ENCODE measurements at regions not wholly inside any gene's neighbourhood (a gene's known extent, or its start where the extent isn't known, plus 50 kb on each side); places are given as distances from the start of the nearest gene placed in this dataset.

DNA sequence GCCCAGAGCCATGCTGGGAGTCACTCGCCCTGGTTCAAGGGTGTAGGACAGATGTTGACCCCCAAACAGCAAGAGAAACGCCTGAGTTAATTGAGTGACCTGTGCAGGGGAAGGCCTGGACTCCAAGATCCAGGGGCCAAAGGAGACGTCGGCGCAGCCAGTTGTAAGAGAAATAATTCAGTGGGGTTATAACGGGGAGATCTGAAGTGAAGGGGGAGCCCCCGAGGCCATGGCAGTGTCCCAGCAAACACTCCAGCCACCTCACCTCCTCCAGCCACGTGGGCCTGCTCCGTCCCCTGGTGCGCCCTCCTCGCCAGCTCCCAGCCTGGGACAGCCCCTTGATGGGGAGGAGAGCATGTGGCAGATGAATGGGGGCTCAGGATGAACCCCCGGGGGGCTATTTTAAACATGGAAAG, 130.7 kb upstream of the GPC1 start:
- H3K36me3 ChIP-seq (ENCODE audit: control insufficient read depth, insufficient read depth, low read length): no peaks in the 10 kb centered on the region
- H2AK9ac ChIP-seq (replicated peaks; ENCODE audit: low read depth, low read length, poor library complexity): no peak overlapping the region
- TF ChIP-seq, protein P1, sequence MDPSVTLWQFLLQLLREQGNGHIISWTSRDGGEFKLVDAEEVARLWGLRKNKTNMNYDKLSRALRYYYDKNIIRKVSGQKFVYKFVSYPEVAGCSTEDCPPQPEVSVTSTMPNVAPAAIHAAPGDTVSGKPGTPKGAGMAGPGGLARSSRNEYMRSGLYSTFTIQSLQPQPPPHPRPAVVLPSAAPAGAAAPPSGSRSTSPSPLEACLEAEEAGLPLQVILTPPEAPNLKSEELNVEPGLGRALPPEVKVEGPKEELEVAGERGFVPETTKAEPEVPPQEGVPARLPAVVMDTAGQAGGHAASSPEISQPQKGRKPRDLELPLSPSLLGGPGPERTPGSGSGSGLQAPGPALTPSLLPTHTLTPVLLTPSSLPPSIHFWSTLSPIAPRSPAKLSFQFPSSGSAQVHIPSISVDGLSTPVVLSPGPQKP (IDR thresholded peaks at IDR 0.05; ENCODE audit: borderline replicate concordance, low read depth, low read length): no peak
- TF ChIP-seq SMC3 (IDR thresholded peaks at IDR 0.05; ENCODE audit: low read depth, low read length) (no peak), RCOR1 (IDR thresholded peaks at IDR 0.05; ENCODE audit: insufficient replicate concordance, low read length) (no peak), RFX5 (IDR thresholded peaks at IDR 0.05; ENCODE audit: low read depth, low read length) (no peak), MAZ (IDR thresholded peaks at IDR 0.05; ENCODE audit: borderline replicate concordance, low read depth, low read length) (no peak), CEBPB (IDR thresholded peaks at IDR 0.05; ENCODE audit: low read depth, low read length) (no peak), CHD1 (IDR thresholded peaks at IDR 0.05; ENCODE audit: low read depth, low read length) (no peak), FOS (IDR thresholded peaks at IDR 0.05; ENCODE audit: low read depth, low read length) (no peak), MXI1 (IDR thresholded peaks at IDR 0.05; ENCODE audit: borderline replicate concordance, low read depth, low read length) (no peak), MAFK (IDR thresholded peaks at IDR 0.05; ENCODE audit: low read depth, low read length) (no peak), RAD21 (IDR thresholded peaks at IDR 0.05; ENCODE audit: low read length) (no peak), BHLHE40 (IDR thresholded peaks at IDR 0.05; ENCODE audit: low read depth, low read length) (no peak), POLR2A (IDR thresholded peaks at IDR 0.05; ENCODE audit: low read depth, low read length) (no peak)
- TF ChIP-seq, protein P2, sequence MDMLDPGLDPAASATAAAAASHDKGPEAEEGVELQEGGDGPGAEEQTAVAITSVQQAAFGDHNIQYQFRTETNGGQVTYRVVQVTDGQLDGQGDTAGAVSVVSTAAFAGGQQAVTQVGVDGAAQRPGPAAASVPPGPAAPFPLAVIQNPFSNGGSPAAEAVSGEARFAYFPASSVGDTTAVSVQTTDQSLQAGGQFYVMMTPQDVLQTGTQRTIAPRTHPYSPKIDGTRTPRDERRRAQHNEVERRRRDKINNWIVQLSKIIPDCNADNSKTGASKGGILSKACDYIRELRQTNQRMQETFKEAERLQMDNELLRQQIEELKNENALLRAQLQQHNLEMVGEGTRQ (IDR thresholded peaks at IDR 0.05; ENCODE audit: low read depth, low read length): no peak
- TF ChIP-seq, protein P3, sequence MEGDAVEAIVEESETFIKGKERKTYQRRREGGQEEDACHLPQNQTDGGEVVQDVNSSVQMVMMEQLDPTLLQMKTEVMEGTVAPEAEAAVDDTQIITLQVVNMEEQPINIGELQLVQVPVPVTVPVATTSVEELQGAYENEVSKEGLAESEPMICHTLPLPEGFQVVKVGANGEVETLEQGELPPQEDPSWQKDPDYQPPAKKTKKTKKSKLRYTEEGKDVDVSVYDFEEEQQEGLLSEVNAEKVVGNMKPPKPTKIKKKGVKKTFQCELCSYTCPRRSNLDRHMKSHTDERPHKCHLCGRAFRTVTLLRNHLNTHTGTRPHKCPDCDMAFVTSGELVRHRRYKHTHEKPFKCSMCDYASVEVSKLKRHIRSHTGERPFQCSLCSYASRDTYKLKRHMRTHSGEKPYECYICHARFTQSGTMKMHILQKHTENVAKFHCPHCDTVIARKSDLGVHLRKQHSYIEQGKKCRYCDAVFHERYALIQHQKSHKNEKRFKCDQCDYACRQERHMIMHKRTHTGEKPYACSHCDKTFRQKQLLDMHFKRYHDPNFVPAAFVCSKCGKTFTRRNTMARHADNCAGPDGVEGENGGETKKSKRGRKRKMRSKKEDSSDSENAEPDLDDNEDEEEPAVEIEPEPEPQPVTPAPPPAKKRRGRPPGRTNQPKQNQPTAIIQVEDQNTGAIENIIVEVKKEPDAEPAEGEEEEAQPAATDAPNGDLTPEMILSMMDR (conservative IDR thresholded peaks at IDR 0.05; ENCODE audit: low read depth, low read length): no peak
- intact Hi-C loops (cut with micrococcal nuclease) (no loop called here), in situ Hi-C loops (cut with MboI; ENCODE audit: low sequenced_read_pairs) (no loop called here), dilution Hi-C loops (cut with HindIII; ENCODE audit: low sequenced_read_pairs, unreplicated experiment) (no loop called here)
- H2BK120ac ChIP-seq (ENCODE audit: low read depth, low read length): no peak overlapping the region
- H3K14ac ChIP-seq (replicated peaks; ENCODE audit: low read depth, low read length): no peak overlapping the region
- no peak overlapping the region for H3K4me2 ChIP-seq (ENCODE audit: low read depth, low read length)
- no peak overlapping the region for H3K56ac ChIP-seq (ENCODE audit: extremely low read depth, insufficient read depth, low read length)
- peaks cover 23% of the 10 kb centered on the region for H3K27me3 ChIP-seq (ENCODE audit: control insufficient read depth, insufficient read depth, low read length)
- H2BK15ac ChIP-seq (ENCODE audit: low read depth, low read length): no peak overlapping the region
- WGBS, 2 experiments (ENCODE audit: extremely low coverage in 2 of 2, insufficient read length in 1 of 2): no CpG with 5 or more reads among the region's 12 CpGs
- no peaks in the 10 kb centered on the region for H3K4me1 ChIP-seq (ENCODE audit: control insufficient read depth, insufficient read depth, low read length)
- no peak overlapping the region for H2BK20ac ChIP-seq (ENCODE audit: low read depth, low read length)
- CTCF ChIA-PET: no interaction called here
- POLR2A ChIA-PET (ENCODE audit: unreplicated experiment): no interaction called here
- no TSS peak for BruUV-seq (replicated peaks)
- ATAC-seq (ENCODE audit: low read depth) (no peak), DNase-seq (no peak)
- H3K79me1 ChIP-seq (ENCODE audit: low read depth in 1 of 2, low read length in 2 of 2): no peaks in the 10 kb centered on the region
- no peak overlapping the region for H4K5ac ChIP-seq (ENCODE audit: low read depth, low read length)
- no peak overlapping the region for H2BK5ac ChIP-seq (ENCODE audit: low read depth, low read length, poor library complexity, severe bottlenecking)
- no peak overlapping the region for H4K8ac ChIP-seq (ENCODE audit: low read depth in 2 of 2, low read length in 2 of 2)
- no peak overlapping the region for H3K23ac ChIP-seq (ENCODE audit: low read depth, low read length)
- H3K9ac ChIP-seq (ENCODE audit: low read depth, low read length): no peak overlapping the region
- H4K20me1 ChIP-seq (ENCODE audit: insufficient read depth, low read length): no peaks in the 10 kb centered on the region
- no peak overlapping the region for H3K4ac ChIP-seq (ENCODE audit: low read depth, low read length)
- no peak overlapping the region for H3K18ac ChIP-seq (ENCODE audit: low read depth, low read length)
- no peak overlapping the region for H4K91ac ChIP-seq (ENCODE audit: insufficient read depth, low read depth, low read length)
- H3K9me1 ChIP-seq (ENCODE audit: insufficient read depth, low read length): peaks cover 6% of the 10 kb centered on the region
- no peaks in the 10 kb centered on the region for H3K9me3 ChIP-seq (ENCODE audit: control insufficient read depth, insufficient read depth, low read length)
- H2AK5ac ChIP-seq (ENCODE audit: low read depth, low read length): no peak overlapping the region
- H2AFZ ChIP-seq (replicated peaks; ENCODE audit: low read length, poor library complexity): peak overlapping the region; percentile 23
- H3K27ac ChIP-seq (ENCODE audit: insufficient read depth, low read length): no peak overlapping the region
- H3K4me3 ChIP-seq (ENCODE audit: insufficient read depth, low read depth, low read length): no peak overlapping the region

Measured in IMR-90 (cell line).